G401.6 (cell line): ENCODE measurements at regions not wholly inside any gene's neighbourhood (a gene's known extent, or its start where the extent isn't known, plus 50 kb on each side); places are given as distances from the start of the nearest gene placed in this dataset.
"Not testable (repeated sequence)": the region's sequence is repeated elsewhere in the genome, so short reads cannot be mapped to it uniquely, and the experiment has no call there.

Experiments
- FAIRE-seq: peaks from 2 replicates; lab custom pipeline; 2012; peaks lifted over from hg19 to GRCh38; lab: Jason Lieb, UNC

DNA sequence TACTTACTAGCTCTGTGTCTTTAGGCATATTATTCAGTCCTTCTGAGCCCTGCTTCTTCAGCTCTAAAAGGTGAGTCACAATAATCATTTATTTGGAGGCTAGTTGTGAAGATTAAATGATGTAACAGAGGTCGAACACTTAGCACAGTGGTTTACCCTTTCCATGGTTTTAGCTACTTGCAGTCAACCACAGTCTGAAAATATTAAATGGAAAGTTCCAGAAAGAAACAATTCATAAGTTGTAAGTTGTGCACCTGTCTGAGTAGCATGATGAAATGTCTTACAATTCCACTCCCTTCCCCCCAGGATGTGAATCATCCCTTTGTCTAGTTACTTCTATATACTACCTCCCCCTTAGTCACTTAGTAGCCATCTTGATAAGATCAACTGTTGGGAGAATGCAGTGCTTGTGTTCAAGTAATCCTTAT, 217.6 kb upstream of the THUMPD2 start:
- no peak for FAIRE-seq

- FAIRE-seq, result no peak
Measured at GRCh38 chr2:39995005-39995737, 216.1 kb upstream of the THUMPD2 start.

- no peak for FAIRE-seq
Measured at GRCh38 chr2:39994151-39994550, 215.1 kb upstream of the THUMPD2 start.

GRCh38 chr2:39991298-39991697, 212.2 kb upstream of the THUMPD2 start:
- FAIRE-seq, result no peak

GRCh38 chr2:39990335-39990900, 211.4 kb upstream of the THUMPD2 start:
- FAIRE-seq, result no peak

DNA sequence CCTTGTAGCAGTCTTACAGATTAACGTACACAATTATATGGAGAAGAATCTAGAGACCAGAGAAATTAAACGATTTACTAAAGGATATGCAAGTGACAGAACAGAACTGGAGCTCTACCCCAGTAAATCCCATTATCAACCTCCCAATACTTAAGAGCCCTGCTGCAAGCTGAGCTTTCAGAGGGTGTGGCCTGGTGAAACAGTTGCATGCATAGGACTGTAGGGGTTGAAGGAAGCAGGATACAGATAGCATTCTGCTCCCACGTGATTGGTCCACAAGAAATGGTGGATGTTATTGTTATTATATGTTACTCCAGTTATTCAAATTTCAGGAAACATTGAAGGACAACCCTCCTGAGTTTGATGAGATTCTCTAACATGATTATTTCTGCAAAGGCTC, 210.8 kb upstream of the THUMPD2 start:
- no peak for FAIRE-seq

DNA sequence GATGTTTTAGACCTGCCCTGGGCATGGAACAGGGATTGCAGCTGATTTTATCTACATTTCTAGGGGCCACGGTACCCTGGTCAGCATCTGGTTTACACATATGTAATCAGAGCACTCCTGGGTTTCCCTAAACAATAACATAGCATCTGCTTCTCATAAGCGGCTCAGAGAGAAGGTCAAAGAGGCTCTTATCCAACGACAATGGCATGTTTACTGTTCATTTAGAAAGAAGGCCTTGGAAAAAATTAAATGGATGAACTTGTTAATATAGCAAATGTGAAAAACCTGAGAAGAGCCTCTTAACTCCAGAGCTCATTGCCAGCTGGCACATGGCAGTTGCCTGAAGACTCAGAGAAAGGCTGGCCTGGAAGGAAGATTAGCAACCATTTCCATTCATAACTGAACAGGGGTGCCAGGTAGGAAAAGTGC, 202.8 kb upstream of the THUMPD2 start:
- no peak for FAIRE-seq

- no peak for FAIRE-seq
Measured at GRCh38 chr2:39975476-39976020, 196.5 kb upstream of the THUMPD2 start.

DNA sequence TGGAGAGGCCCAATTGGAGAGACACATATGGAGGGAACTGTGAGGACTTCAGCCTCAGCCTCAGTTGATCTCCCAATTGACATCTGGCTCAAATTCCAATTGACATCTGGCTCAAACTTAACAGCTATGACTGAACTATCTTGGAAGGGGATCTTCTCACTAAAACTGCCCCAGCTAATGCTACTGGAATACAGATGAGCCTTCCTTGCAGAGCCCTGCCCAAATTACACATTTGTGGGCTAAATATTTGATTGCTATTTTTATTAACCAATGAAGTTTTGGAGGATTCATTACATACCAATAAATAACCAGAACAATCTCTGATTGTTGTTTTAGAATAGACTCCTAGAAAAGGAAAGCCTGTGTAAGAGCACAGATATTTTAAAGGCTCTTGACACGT, 189.0 kb upstream of the THUMPD2 start:
- no peak for FAIRE-seq

DNA sequence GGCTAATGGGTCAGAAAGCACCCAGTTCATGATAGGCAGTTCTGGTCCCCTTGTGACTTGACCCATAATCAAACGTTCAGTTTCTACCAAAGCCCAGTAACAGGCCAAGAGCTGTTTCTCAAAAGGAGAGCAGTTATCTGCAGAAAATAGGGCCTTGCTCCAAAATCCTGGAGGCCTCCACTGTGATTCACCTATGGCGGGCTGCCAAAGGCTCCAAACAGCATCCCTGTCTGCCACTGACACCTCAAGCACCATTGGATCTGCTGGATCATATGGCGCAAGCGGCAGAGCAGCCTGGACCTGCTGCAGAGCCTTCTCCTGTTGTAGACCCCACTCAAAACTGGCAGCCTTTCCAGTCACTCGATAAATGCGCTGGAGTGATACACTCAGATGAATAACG, 181.6 kb upstream of the THUMPD2 start:
- FAIRE-seq, result not testable (repeated sequence)

DNA sequence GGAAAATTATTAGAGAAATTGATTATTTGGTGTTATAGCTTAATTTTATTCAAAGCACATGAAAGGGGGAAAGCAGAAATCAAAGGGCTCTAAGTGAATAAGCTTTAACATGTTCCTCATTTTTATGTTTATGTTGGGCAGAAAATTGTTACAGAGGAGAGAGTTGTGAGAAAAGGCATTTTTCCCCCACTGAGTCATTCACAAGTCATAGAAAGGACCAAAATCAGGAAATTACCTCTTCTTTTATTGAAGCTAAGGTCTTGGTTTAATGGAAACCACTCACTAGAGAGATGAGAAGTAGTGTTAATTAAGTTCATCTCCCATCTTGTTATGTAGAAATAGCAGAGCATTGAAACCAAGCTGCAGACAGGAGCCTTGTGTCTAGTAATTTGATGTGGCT, 175.3 kb upstream of the THUMPD2 start:
- no peak for FAIRE-seq

DNA sequence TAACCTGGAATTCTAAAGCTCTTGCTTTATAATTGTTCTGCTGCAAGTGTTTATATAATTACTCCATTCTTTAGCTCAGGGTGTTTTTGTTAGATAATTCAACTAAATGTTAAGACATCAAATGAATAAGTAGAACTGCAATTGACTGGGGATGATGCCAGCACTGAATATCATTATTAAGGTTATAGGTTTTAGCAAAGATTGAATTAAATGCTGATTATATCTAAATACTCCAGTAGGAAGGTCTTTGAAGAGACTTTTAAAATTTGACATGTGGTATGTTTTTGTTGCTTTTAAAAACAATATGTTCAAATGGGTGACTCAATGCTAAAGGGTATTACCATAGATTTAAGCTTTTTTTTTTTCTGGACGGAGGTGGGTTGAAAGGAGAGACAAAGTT, 170.1 kb upstream of the THUMPD2 start:
- FAIRE-seq, result no peak

GRCh38 chr2:39948016-39948719, 169.1 kb upstream of the THUMPD2 start:
- no peak for FAIRE-seq

GRCh38 chr2:39947294-39948015, 168.4 kb upstream of the THUMPD2 start:
- no peak for FAIRE-seq

- FAIRE-seq, result no peak
Measured at GRCh38 chr2:39942950-39943349, 163.9 kb upstream of the THUMPD2 start.

GRCh38 chr2:39938035-39938835, 159.2 kb upstream of the THUMPD2 start:
- no peak for FAIRE-seq

DNA sequence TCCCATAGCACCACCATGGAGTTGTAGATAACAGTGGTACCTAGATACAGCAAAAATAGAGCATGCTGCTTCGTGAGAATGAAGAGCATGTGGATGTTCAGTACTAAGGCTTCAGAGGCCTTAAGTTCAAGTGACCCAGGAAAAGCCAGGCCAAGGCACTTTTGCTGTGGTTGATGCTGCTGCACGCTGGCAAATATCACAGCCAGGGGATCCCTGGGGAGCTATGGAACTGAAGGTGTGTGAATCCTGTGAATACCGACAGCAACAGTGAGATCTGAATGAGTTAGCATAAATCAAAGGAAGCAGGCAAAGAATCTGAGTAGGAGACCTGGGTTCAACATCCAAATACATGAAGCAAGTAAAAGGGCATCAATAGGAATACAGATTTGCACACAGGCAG, 158.6 kb upstream of the THUMPD2 start:
- no peak for FAIRE-seq

DNA sequence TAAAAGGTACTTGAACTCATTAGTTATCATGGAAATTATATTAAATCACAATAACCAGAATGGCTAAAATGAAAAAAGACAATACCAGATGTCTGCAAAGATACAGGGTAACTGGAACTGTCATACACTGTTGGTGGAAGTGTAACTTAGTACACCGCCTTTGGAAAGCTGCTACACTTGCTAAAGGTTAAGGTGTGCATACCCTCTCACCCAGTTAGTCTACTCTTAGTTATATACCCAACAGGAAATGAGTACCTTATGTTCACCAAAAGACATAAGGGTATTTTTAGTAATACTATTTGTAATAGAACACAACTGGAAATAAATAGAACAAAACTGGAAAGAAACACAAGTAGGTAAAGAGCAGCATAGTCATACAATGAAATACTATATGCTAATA, 155.8 kb upstream of the THUMPD2 start:
- no peak for FAIRE-seq

GRCh38 chr2:39933196-39933595, 154.1 kb upstream of the THUMPD2 start:
- FAIRE-seq, result no peak

GRCh38 chr2:39932198-39932597, 153.1 kb upstream of the THUMPD2 start:
- no peak for FAIRE-seq

DNA sequence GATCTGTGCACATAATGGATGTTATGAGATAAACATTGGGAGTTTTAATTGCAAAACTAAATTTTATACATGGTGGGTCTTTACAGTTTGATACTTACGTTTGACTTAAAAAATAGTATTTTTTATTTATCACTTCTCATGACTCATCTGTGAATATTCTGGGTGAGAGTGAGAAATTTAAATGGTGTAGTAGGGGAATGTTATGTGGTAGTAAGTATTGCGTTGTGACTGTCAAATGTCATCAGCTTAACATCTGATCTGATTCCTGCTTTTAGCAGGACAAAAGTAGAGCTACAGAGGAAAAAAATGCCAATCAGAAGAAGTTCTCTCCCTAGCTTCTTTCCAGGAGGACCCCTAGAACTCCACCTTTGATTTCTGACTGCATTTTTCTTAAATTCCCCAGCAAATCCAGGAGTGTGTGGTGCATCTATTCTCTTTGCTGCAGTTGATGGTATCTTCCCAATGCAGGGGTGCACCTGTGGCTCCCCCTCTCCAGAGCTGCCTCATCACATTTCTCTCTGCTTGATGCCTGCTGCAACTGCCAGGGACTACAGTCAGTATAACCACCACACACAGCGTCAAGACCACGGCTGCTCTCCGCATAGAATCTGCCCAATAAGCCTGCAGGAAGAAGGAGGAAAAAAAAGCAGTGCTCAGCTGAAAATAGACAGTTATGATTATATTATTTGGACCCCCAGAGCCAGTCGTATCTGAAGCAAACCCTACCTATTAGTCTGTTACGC, 151.3 kb upstream of the THUMPD2 start:
- FAIRE-seq, result no peak
